NCI-H748 (cell line): ENCODE measurements at regions not wholly inside any gene's neighbourhood (a gene's known extent, or its start where the extent isn't known, plus 50 kb on each side); places are given as distances from the start of the nearest gene placed in this dataset.
"Not testable (repeated sequence)": the region's sequence is repeated elsewhere in the genome, so short reads cannot be mapped to it uniquely, and the experiment has no call there.

Experiments
- DNase-seq: peaks from one replicate; lab custom pipeline; 2025; ENCODE audit not compliant: unreplicated experiment; lab: John Stamatoyannopoulos, UW

DNA sequence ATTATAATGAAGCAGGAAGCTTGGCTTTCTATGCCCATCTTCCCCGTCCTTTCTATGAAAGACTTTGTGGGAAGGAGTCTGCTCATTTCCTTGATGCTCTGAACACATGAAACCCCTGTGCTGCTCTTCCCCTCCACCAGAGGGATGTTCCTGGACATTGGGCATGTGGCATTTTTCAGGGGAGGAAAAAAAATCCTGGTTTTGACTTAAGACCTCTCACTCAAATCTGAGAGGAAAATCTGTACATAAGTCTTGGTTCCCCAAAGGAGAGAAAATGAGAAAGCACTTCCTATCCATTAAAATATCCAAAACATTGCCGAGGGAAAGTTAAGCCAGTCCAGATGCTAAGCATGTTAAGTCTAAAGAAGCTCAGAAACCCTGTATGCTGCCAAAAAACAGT is 393.0 kb downstream of the PAX1 start:
- no peak for DNase-seq

DNA sequence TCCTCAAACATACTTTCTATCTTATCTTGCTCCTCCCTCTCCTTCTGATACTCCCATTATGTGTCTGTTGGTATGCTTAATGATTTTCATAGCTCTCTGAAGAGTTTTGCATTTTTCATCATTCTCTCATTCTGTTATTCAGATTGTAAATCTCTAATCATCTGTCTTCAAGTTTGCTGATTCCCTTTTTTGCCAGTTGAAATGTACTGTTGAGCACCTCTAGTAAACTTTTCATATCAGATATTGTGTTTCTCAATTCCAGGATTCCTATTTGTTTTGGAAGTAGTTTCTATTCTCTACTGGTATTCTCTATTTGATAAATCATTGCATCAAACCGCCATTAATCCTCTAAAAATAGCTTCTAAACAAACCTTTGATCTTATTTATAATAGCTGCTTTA is 387.7 kb downstream of the PAX1 start:
- no peak for DNase-seq

- no peak for DNase-seq
These were observed 383.4 kb downstream of the PAX1 start for GRCh38 chr20:22088882-22089281.

GRCh38 chr20:22080985-22081384 is 375.5 kb downstream of the PAX1 start:
- DNase-seq = no peak

- DNase-seq = no peak
These were observed 369.2 kb downstream of the PAX1 start for GRCh38 chr20:22074635-22075034.

GRCh38 chr20:22071841-22072240 is 366.4 kb downstream of the PAX1 start:
- no peak for DNase-seq

DNA sequence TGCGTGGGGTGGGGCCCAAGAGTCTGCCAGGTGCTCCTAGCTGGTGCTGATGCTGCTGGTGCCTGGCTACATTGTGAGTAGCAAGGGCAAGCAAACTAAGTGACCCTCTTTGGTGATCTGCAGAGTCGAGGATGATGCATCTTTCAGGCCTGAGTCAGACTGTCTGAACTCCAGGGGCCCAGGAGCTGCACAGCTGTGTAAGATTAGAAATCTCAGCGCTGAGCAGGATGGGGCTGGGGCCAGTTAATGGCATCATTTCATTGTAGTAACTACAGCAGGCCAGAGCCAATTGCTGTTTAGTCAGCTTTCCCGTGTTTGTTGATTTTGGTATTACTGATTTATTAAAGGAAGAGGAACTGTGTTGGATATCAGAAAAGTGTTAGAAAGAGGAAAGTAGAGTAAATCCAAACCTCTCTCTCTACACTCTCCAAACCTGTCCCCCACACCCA is 365.2 kb downstream of the PAX1 start:
- DNase-seq = no peak

DNA sequence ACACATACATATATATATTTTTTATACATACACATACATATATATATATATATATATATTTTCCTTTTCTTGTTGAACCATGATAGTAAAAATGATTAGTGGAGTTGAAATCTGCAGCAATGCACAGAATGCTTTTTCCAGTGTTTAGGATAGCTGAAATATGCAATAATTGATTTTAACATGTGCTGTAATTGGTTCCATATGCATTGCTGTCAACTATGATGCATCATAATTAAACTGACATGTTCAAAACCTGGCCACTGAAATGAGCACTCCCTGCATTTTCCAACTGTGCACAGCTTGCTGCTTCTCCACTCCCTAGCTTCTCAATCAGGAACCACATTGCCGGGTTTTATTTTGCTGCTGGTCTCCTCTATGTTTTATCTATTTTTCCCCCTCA is 358.3 kb downstream of the PAX1 start:
- DNase-seq = no peak

DNA sequence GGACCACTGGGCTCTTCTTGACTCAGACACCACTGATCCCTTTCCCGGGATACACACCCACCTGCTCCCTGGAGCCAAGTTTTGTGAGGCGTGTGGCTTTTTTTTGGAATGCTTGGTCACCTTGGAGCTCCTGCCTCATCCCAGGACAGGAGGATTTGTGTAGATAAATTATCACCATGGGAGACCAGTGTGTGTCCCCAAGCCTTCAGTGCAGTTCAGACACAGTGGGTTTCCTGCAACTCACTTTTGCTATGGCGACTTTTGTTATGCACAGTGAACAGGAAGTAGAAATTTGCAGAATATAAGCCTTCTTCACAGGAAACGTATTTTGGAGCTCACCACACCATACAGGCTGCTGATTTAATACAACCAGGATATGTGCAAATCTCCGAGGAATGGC is 357.4 kb downstream of the PAX1 start:
- no peak for DNase-seq

GRCh38 chr20:22060610-22061009 is 355.1 kb downstream of the PAX1 start:
- no peak for DNase-seq

DNA sequence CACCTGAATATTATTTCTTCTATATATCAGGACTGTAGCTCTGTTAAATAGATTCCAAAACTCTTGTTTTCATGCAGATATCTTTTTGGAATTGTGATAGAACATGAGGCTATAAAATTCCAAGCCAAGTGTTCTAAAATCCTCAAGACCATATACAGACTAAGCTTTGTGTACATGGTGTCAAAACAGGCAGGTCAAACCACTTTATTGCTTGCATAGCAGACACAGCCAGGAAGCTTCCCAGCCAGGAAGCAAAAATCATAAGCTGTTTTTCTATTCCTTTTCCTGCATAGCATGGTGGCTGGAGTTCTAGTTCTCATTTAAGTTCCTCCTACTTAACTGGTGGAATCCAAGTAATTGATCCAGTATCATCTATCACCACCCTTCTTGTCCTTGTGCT is 353.3 kb downstream of the PAX1 start:
- no peak for DNase-seq

GRCh38 chr20:22055981-22056380 is 350.5 kb downstream of the PAX1 start:
- no peak for DNase-seq

- no peak for DNase-seq
These were observed 346.7 kb downstream of the PAX1 start for GRCh38 chr20:22052025-22052650.

- DNase-seq = not testable (repeated sequence)
These were observed 340.6 kb downstream of the PAX1 start for GRCh38 chr20:22045956-22046507.

DNA sequence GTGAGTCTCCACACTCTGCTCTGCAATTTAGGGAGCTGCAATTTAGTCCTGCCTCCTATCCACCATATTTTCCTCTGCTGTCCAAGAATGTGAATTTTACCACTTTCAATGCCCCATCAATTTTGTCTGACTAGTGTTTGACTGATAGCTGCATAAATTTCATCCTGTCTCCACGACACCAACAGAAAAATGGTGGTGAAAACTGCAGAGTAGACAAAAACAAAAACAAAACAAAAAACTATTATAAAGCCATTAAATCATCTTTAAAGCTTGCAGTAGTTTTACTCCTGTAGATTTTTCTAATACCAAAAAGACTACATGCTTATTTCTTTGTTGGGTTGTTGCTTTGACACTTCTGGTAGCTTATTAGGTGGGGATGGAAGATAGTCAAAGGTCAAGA is 322.0 kb downstream of the PAX1 start:
- DNase-seq = no peak

DNA sequence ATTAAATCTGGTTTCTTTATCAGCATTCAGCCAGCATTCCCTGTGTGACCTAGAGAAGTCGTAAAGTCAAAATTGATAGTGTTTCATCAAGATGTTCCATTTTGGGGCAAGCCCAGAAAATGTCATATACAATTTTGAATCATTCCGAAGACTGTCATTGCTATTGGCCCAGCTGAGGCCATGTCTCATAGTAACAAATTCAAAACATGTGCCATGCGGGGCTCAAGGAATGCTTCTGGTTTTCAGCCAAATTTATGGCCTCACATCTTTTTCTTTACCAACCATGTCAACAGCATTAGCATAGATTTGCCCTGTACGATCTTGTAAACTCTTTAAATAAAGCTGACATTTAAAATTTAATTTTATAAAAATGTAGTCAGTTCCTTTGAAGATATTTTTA is 314.7 kb downstream of the PAX1 start:
- DNase-seq = no peak

DNA sequence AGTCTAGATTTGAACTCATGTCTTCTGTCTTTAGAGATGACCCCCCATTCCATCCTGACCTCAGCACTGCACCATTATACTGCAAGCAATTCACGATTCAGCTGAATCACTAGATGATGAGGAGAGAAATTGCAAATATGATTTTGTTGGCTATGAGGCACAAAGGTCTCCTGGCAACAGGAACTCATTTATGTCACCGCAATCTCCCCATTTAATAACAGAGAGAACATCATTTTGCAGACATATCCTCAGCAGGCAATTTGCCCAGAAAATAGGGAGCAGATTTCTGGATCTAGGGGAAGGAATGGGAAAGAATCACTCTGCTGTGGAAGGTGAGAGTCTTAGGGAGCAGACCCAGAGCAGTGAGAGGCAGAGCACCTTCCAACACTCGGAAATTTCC is 303.0 kb downstream of the PAX1 start:
- DNase-seq = no peak

GRCh38 chr20:22006306-22006705 is 300.8 kb downstream of the PAX1 start:
- no peak for DNase-seq

DNA sequence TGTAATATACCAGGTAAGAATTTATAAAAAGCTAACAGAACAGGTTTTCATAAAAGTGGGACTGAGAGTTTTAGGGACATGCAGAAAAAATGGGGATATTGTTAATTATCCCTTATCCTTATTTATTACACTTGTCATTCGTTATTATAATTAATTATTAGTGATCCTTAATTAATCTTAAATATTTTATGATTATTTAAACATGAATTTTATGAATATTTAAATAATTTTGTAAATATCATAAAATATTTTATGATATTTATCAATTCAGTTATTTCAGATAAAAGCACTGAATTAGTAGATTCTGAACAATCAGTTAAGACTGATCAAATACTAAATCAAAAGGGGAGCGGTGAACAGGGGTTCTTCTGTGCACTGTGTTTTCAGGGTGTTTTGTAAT is 300.1 kb downstream of the PAX1 start:
- no peak for DNase-seq

DNA sequence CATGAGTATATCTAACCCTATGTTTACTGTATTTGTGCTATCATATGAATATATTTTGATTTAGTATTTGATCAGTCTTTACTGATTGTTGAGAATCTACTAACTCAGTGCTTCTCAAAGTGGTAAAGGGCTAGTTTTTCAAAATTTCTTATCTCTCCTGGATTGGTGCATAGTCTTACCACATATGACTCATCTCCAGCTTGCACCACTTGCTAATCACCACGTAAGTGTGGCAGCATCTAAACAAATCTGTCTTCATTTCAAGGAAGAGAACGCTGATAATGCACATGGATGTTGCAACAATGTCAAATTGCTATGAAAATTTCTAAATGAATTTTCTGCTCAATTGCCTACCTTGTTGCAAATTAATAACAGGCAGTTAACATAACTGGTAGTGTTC is 299.5 kb downstream of the PAX1 start:
- DNase-seq = no peak

DNA sequence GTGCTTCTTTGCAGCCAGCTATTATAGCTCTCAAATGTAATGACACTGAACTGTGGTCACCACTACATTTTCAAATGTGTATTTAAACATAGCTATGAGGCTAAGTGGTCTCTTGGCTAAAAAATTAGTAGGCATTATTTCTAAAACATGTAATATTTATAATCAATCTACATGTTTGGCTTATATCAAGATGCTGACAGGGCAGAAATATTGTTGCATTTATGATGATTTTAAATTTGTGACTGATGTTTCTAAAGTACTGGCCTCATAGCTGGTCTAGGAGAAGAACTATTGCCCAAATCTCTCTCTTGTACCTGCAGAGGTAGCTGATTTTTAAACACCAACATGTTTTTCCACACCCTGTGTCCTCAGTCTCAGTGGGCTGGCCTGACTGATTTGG is 298.2 kb downstream of the PAX1 start:
- DNase-seq = no peak

- DNase-seq = no peak
These were observed 296.4 kb downstream of the PAX1 start for GRCh38 chr20:22001886-22002285.

DNA sequence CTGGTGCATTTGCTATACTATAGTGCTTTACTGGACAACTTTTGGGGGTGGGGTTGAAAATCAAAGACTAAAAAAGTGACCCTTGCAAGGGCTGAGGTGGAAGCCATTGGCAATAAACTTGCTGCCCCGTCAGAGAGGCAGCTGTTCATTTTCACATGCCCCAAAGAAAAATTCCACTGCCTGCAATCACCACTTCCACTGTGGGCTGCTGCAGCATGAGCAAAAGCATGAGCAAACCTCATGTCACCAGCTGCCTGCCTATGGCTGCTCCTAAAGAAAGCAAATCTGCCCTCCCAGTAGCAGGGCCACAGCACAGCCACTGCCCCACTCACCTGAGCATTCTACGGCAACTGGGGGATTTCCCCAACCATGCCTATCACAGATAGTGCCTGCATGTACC is 290.0 kb downstream of the PAX1 start:
- DNase-seq = no peak
